KMS-11 (cell line): ENCODE measurements at regions not wholly inside any gene's neighbourhood (a gene's known extent, or its start where the extent isn't known, plus 50 kb on each side); places are given as distances from the start of the nearest gene placed in this dataset.
"Not testable (repeated sequence)": the region's sequence is repeated elsewhere in the genome, so short reads cannot be mapped to it uniquely, and the experiment has no call there.

Source experiments
- H2AFZ ChIP-seq: fragments of 200-600 bp; sonication (generic); 2 replicates; pipeline ENCODE4 v1.6.1; 2016; ENCODE audit warnings: antibody characterized with exemption, mixed run types, low read depth
- H3K27ac ChIP-seq: fragments of 200-600 bp; sonication (generic); 2 replicates; pipeline ENCODE4 v1.6.1; 2016; ENCODE audit warnings: mild to moderate bottlenecking, mixed run types
- H3K27me3 ChIP-seq: fragments of 200-600 bp; sonication (generic); 2 replicates; pipeline ENCODE4 v1.6.1; 2017; ENCODE audit warnings: mild to moderate bottlenecking, low read depth, mixed run types, moderate library complexity; ENCODE audit not compliant: insufficient read depth
- H3K36me3 ChIP-seq: fragments of 200-600 bp; sonication (generic); 2 replicates; pipeline ENCODE4 v1.6.1; 2017; ENCODE audit warnings: mild to moderate bottlenecking, mixed run types; ENCODE audit not compliant: insufficient read depth
- H3K4me1 ChIP-seq: fragments of 200-600 bp; sonication (generic); 2 replicates; pipeline ENCODE4 v1.6.1; 2016; ENCODE audit warnings: mild to moderate bottlenecking, low read depth, mixed run types; ENCODE audit not compliant: poor library complexity, severe bottlenecking
- H3K4me2 ChIP-seq: fragments of 200-600 bp; sonication (generic); 2 replicates; pipeline ENCODE4 v1.7.0; 2016; ENCODE audit warnings: mild to moderate bottlenecking, mixed run types
- H3K4me3 ChIP-seq: fragments of 200-600 bp; sonication (generic); IDR thresholded peaks from 2 replicates; pipeline ENCODE4 v1.6.1; 2017; ENCODE audit warnings: low read depth, low read length, mixed read lengths; ENCODE audit not compliant: insufficient read depth
- H3K79me2 ChIP-seq: fragments of 200-600 bp; sonication (generic); 2 replicates; pipeline ENCODE4 v1.6.1; 2016; ENCODE audit warnings: low read depth, mixed run types; ENCODE audit not compliant: insufficient read depth
- H3K9ac ChIP-seq: fragments of 200-600 bp; sonication (generic); 2 replicates; pipeline ENCODE4 v1.6.1; 2016; ENCODE audit warnings: mild to moderate bottlenecking, mixed run types
- H4K20me1 ChIP-seq: fragments of 200-600 bp; sonication (generic); 2 replicates; pipeline ENCODE4 v1.6.1; 2016; ENCODE audit warnings: mild to moderate bottlenecking, mixed run types; ENCODE audit not compliant: insufficient read depth
- TF ChIP-seq, protein P1 (sequence below): fragments of 200-600 bp; sonication (generic); conservative IDR thresholded peaks from 2 replicates; pipeline ENCODE4 v1.6.1; 2017; ENCODE audit warnings: low read depth, mild to moderate bottlenecking, antibody characterized with exemption, low read length, moderate library complexity, mixed read lengths

DNA sequence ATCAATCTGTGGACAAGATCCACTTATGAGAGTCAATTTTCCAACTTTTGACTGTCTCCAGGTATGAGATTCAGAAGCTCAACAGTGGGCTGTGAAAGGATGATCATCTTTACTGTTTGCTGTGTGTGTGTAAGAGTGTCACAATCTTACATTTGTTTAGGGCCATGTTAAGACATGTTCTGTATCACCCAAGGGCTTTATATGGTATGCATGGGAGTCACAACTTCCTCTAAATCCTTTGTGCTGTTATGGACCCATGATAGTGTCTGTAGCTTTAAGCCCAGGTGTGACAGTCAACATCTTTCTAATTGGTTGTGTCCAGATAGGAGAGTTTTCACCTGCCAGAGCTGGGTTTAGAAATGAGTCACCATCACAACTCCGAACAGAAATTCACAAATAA lies 70.2 kb downstream of the ZNF726 start:
- H3K4me1 ChIP-seq, H3K79me2 ChIP-seq, H3K36me3 ChIP-seq, H3K27me3 ChIP-seq, H2AFZ ChIP-seq, H3K4me3 ChIP-seq, H4K20me1 ChIP-seq, H3K27ac ChIP-seq, H3K4me2 ChIP-seq, H3K9ac ChIP-seq: not testable (repeated sequence)

DNA sequence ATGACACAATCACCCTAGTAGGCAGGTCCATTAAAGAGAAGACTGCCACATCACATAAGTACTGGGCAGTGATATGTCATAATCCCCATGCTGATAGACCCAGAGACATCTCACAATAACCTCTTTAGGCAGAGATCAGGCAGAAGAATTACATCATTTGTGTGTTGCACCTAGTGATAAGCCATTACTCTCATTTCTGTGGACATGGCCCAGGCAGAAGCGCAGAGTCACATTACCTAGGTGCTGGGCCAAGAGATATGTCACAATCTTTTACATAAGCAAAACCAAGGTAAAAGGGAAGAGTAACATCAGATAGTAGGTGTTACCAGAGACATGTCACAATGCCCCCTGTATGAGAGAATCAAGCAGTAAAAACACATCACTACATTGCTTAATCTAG lies 71.9 kb downstream of the ZNF726 start:
- no peaks in the 10 kb centered on the region for H3K79me2 ChIP-seq
- no peak overlapping the region for H3K4me3 ChIP-seq
- H2AFZ ChIP-seq: no peak overlapping the region
- H3K27me3 ChIP-seq: no peaks in the 10 kb centered on the region
- peaks cover 13% of the 10 kb centered on the region for H3K4me1 ChIP-seq
- H3K27ac ChIP-seq: no peak overlapping the region
- H3K4me2 ChIP-seq: no peak overlapping the region
- H4K20me1 ChIP-seq: no peaks in the 10 kb centered on the region
- no peaks in the 10 kb centered on the region for H3K36me3 ChIP-seq
- TF ChIP-seq, protein P1, sequence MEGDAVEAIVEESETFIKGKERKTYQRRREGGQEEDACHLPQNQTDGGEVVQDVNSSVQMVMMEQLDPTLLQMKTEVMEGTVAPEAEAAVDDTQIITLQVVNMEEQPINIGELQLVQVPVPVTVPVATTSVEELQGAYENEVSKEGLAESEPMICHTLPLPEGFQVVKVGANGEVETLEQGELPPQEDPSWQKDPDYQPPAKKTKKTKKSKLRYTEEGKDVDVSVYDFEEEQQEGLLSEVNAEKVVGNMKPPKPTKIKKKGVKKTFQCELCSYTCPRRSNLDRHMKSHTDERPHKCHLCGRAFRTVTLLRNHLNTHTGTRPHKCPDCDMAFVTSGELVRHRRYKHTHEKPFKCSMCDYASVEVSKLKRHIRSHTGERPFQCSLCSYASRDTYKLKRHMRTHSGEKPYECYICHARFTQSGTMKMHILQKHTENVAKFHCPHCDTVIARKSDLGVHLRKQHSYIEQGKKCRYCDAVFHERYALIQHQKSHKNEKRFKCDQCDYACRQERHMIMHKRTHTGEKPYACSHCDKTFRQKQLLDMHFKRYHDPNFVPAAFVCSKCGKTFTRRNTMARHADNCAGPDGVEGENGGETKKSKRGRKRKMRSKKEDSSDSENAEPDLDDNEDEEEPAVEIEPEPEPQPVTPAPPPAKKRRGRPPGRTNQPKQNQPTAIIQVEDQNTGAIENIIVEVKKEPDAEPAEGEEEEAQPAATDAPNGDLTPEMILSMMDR: no peak
- H3K9ac ChIP-seq: no peak overlapping the region

DNA sequence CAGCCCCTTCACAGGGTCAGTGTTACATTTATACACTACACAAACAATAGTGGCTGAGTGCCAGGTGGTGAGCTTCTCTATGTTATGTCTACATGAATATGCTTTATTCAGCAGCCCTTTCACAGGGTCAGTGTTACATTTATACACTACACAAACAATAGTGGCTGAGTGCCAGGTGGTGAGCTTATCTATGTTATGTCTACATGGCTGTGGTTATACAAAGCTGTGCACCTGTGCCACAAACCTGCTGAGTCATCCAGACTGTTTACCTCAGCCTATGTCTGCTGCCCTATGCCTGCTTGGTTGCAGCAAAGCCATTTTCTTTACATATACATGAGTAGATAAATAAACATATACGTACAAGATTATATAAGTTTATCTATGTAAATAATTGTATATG lies 76.5 kb downstream of the ZNF726 start:
- Histone ChIP-seq H4K20me1 (no peaks in the 10 kb centered on the region), H3K9ac (no peak overlapping the region), H3K4me3 (no peak overlapping the region), H3K79me2 (no peaks in the 10 kb centered on the region), H2AFZ (no peak overlapping the region), H3K27me3 (no peaks in the 10 kb centered on the region), H3K4me1 (peaks cover 23% of the 10 kb centered on the region), H3K27ac (no peak overlapping the region), H3K4me2 (no peak overlapping the region), H3K36me3 (no peaks in the 10 kb centered on the region)
- TF ChIP-seq, protein P1: no peak

DNA sequence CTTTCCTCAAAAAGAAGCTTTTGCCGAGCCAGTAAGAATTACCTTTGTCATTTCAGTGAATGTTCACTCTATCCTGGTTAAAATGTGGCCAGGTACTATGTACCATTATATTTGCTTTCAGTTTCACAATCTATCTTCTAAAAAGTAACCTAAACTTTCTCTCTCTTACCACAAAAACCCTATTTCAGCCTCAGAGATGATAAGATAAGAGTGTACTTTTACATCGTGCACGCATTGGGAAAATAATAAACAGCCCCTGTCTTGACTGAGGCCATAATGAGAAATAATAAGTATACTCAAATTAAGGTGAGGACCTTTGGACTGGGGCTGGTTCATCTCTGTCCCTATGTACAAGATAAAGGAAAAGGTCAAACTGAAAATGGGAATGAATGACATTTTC lies 77.7 kb downstream of the ZNF726 start:
- Histone ChIP-seq H2AFZ (no peak overlapping the region), H3K27me3 (no peaks in the 10 kb centered on the region), H3K9ac (no peak overlapping the region), H3K79me2 (no peaks in the 10 kb centered on the region), H3K4me1 (peaks cover 23% of the 10 kb centered on the region), H3K36me3 (no peaks in the 10 kb centered on the region), H3K27ac (no peak overlapping the region), H4K20me1 (no peaks in the 10 kb centered on the region), H3K4me2 (no peak overlapping the region; the same call in 1 of the 2 replicates), H3K4me3 (no peak overlapping the region)
- TF ChIP-seq, protein P1: no peak

DNA sequence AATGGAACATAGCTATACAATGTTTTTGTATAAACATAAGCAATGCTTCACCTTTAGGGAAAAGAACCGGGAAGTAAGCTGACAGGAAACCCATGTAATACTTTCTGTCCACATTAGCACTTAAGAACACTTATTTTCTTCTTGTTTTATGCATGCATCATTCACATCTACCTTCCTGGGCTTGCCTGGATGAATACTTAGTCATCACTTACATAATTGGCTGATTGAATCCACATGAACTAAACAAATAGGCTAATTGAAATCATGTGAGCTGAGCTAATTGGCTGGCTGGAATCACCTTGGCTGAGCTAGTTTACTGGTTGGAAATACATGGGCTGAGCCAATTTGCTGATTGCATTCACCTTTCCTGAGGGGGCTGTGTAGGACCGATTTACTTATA lies 78.8 kb downstream of the ZNF726 start:
- no peak overlapping the region for H3K4me2 ChIP-seq
- H2AFZ ChIP-seq: no peak overlapping the region
- no peaks in the 10 kb centered on the region for H3K36me3 ChIP-seq
- no peaks in the 10 kb centered on the region for H3K79me2 ChIP-seq
- TF ChIP-seq, protein P1: no peak
- no peaks in the 10 kb centered on the region for H4K20me1 ChIP-seq
- H3K27ac ChIP-seq: no peak overlapping the region
- no peaks in the 10 kb centered on the region for H3K27me3 ChIP-seq
- no peak overlapping the region for H3K9ac ChIP-seq
- no peak overlapping the region for H3K4me3 ChIP-seq
- peaks cover 23% of the 10 kb centered on the region for H3K4me1 ChIP-seq
